NK-92 (cell line): ENCODE measurements at regions not wholly inside any gene's neighbourhood (a gene's known extent, or its start where the extent isn't known, plus 50 kb on each side); places are given as distances from the start of the nearest gene placed in this dataset.

Experiments
- DNase-seq: peaks from one replicate; lab custom pipeline; 2025; ENCODE audit not compliant: unreplicated experiment; lab: John Stamatoyannopoulos, UW

DNA sequence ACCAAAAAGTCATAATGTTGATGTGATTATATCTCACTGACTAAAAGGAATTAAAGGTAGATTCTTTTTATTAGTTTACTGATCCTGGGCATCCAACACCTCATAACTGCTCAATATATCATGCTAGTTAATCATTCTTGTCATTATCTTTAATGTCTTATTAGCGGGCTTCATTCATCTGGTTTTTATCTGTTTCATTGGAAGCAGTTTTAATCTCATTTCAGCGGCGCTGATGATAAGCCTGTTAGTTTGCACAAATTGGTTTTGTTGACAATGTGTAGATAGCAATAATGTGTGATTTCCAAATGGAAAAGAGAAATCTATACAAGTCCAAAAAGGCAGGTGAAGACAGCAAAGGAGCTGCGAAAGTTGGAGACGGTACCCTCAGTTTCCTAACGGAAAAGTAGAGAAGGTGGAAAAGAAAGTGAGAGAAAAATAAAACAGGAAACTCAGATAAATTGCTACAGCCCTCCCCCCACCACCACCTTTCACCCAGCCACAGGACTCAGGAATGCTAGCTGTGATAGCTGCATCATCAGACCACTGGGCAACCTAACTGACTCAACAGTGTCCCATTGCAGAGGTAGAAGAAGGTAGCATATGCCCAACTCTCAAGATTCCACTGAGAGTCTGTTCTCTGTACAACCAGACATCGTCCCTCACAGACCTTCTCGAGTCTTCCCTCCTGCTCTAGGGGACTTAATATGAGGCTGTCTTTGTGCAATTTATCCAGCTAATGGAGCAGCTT is 241.7 kb upstream of the CAMK1G start:
- DNase-seq, result no peak

DNA sequence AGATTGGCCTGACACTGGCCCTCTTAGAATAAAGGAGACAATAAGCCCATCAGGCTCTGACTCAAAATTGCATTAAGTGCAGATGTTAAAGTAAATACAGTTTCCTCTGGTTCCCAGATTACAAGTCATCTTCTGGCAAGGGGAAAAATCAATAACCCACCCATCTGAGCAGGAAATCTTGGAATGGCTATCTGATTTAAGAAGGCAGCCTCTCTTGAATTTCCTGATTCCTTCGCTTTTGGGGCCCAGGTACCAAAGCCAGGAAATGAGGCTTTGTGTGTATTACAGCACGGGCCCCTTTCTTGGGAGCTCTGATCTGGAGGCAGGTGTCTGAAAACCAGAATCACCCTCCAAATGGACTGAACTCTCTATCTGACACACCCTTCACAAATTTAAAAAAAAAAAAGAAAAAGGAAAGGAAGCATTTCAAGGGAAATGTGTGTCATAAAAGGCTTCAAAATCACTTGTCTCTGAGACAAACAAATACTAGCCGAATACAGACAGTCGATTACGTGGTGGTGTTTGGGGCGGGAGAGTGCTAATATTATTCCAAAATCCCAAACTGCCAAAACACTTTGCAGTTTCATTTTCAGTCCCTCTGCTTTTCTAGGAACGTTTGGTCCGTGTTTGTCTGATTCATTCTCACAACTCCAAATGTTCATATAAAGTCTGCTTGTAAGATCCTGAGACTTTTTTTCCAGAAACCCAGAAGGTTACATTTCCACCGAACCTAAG is 240.9 kb upstream of the CAMK1G start:
- no peak for DNase-seq

DNA sequence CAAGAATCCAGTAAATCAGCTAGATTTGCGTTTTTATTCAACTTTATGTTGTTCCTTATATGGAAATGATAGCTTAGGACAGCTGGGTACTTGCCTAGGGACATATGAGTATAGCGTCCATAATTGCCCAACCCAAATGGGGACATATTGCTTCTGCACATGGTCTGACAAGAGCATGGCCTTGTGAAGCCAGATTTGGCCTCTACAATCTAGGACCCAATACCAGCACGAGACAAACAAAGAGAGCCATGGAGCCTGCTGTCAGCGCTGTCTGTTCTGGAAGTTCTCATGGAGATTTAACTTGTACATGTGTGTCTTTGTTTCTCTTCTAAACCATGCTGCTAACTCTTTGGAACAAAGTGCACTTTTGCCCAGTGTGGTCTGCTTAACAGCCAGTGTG is 240.0 kb upstream of the CAMK1G start:
- no peak for DNase-seq

DNA sequence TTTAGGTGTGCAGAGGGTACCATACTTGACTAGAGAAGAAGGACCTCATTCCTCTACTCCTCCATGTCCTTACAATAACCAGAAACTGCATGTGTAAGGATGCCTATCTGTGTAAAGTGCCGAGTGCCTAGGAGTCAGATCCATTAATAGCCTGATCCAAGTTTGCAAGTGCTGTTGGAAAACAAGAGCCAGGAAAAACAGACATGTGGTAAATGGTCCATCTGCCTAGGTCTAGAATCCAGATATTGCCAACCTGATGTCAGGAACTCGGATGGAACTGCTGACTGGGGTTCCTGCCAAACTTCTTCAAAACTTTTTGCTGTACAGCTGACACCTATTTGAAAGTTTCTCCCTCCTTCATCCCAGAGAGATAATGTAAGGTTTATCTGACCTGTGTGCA is 239.4 kb upstream of the CAMK1G start:
- no peak for DNase-seq

DNA sequence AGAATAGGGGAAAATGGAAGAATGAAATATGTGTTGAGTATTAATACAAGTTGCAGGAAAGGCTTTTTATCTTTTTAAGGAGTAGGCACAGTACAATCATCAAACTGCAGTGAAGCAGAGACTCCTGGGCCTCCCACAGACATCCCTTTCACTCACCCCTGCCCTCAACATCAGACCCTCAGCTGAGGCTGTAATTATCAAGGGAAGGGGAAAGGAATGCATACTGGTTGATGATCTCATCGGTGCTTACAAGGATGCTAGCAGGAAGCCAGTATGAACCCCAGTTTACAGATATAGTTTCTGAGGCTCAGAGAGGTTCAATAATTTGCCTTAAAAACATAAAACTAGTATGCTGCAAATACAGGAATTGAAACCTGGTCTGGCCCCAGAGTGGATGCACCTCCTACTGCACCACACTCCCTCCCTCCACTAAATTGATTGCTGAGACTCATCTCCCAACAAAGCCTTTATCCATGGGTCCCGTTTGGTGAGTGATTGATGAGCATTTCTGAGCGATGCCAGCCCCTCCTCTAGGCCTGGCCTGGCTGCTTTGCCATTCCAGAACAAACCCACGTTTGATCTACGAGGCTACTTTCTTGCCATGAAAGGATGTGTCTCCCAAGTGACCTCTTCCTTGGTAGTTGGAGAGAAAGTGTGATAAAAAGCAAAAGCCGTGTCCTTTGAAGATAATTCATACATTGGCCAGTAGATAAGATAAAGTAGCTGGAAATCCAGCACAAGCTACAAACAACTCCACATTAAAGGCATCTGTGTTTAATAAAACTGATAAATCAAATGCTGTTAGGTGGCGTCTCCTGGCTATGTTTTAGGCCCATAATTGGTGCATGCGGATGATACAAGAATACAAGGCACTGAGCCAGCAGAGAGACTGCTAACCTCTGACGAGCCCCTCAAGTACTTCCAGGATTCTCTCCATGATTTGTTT is 233.9 kb upstream of the CAMK1G start:
- no peak for DNase-seq

DNA sequence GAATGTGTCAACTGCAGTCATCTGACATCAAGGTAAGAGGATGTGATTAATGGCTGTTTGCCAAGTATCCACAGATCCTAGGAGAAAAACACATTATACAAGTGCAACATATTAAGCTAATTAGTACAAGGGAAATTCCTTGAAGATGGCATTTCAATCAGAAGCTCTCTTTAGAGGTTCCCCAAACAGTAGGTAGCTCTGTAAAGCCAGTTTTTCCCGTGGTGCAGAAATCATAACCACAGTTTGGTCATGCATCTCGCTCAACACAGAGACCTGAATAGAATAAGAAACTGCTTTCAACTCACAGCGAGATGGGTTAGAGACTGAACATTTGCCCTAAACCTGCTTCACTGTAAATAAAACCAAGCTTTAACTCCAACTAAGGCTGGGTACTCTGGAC is 230.5 kb upstream of the CAMK1G start:
- DNase-seq, result no peak

DNA sequence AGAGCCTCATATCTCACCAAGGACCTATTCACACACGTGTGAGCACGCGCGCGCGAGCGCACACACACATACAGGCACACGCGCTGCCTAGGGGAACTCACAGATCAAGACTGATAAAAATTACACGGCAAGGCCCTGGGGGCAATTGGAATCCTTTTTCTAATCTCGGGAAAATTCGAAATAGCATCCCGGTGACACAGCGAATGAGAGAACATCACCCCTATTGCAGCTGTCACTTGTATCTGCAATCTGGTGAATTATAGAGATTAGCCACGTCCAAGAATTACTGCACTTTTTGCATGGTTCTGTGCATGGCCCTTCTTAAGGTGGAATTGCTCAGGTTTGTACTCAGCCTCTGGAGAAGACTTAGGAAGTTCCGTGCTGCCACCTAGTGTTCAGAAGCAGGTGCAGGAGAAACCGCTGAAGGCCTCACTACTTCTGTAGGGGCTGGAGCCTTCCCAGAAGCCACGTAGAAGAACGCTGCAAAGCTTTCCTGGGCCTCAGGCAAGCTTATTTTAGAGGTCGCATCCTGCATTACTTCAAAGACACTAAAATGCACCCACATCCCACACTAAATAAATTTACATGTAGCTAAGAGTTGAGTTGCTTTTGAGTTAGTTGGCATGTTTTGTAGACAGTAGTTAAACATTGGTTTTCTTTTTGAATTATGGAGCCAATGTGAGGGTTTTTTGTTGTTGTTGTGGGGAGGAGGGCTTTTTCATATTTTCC is 229.2 kb upstream of the CAMK1G start:
- no peak for DNase-seq

DNA sequence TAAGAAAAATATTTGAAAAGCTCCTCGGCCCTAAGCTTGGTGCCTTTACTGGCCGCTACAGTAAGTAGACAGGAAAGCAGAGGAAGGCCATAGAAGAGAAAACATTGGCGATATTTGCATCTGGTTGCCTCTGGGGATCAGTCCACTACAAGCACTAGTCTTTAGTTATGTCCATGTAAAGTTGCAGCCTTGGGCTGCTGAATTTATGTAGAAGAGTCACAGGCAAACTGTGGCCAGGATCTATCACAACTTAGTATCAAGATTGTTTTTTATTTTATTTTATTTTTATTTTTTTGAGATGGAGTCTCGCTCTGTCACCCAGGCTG is 228.7 kb upstream of the CAMK1G start:
- no peak for DNase-seq

DNA sequence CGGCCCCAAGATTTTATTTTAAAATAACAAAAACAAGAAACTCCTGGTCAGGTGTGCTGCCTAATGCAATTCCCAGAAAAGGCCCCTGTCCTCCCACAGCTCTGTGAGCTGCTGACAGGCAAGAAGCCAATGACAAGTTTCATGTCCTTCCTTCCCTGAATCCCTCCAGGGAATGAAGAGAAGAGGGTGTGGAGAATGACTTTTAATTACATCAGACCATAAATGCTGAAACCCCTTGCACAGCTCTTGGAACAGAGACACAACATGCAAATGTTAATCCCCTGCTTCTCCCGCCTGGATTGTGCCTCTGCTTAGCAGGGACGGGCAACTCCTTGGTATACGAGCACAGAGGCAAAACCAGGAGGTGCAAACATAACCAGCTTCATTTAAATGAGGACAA is 228.1 kb upstream of the CAMK1G start:
- no peak for DNase-seq

DNA sequence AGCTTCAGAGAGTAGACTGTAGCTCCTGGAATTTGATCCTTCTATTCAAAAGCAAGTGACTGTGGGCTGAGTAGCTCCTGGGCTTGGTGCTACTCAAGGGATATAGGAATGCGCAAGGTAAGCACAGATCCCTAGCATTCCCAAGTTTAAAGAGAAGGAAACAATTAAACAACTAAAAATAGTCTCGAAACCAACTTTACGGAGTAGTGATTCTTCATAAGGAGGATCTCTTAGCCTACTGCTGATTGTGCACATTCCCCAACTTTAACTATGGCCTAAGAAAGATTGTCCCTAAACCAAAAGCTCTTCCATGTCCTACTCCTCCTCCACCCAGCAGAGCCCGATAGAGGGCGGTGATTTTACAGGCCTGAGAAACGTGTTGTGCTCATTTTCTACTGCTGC is 226.5 kb upstream of the CAMK1G start:
- no peak for DNase-seq

DNA sequence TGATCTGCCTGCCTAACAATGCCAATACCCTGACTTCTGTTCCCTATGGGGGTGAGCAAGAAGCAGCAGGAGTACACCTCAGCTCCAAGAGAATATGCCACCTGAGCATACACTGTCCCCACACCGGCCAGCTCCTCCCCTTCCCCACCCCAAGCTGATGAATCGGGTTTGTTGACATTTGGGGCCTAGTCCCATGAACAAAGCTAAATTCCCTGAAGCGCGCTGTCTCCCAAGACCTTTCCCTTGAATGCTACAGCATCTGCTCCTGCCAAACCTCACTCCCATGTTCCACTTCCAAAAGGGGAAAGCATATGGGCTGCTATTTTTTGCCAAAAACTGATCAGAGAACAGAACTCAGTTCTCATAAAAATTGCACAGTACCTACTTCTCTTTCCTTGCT is 220.4 kb upstream of the CAMK1G start:
- DNase-seq, result no peak

DNA sequence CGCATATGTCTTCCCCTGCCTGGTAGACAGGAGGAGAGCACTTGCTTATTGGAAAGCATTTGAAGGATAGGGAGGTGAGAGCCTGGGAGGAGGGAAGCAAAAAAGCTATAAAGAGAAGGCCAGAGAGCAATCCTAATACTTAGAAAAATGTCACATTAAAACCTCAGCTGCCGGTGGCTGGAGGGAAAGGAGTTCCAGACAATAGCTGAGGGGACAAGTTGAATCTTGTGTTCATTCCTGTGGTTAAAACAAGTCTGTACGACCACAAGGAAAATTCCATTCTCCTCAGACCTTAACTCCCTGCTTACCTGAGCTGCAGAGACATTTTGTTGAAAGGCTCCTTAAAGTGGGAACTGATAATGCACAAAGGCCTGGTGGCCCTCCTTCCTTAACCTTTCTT is 218.8 kb upstream of the CAMK1G start:
- no peak for DNase-seq

DNA sequence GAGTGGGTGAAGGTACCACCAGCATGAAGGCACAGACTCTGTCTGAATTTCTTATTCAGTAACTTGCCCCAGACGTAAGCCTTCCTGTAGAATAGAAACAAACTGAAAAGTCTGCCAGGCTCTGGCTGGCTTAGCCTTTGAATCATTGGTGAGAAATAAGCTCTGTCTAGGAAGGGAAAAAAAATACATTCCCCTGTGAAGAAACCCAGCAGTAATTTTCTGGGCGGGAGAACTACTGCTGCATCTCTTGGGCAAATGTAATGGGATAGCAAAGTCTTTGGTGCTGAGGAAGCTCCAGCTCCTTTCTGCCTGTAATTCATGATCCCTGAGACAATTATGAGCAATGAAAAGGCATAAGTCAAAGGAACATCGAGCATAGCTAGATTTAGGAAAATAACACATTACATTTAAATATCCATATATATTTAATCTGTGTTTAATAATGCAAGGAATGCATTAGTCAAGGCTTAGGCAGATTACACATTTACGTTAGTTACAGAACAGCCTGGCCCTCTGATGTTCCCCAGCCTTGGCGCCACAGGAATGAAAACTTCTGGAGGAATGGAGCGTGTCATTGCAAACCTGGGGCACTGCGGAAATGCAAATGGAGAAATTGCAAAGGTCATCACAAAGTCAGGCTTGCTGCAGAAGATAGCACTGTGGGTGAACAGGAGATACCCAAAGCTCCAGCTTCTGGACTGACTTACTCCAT is 216.3 kb upstream of the CAMK1G start:
- no peak for DNase-seq

DNA sequence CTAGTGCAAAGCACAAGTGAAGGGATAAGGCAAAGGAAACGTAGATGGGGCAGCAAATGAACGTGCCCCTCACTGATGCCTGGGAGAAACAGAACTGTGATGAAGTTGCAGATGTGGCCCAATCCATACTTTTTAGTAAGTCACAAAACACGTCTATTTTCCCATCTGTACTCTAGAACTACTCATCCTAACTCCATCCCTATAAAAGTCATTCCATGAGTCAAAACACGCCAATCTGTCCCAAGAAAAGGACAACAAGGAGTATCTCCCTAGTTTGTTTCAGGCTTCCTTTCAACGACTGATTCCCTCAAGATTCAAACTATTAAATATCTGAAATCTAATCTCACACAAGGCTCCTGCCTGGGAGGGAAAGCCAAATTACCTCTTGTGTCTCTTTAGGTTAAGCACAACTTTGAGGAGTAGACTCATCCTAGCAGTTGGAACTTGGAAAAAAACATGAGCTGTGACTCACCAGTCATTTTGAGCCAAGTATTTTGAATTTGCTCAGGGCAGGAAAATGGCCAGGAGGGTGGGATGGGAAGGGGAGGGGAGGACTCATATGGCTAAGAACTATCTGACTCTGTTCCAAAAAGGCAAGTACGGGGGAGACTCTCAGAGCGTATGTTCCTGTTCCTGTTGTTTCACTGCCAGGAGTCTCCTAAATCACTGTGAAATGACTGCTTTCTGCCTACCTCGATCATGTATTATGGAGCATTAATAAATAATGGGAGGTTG is 214.5 kb upstream of the CAMK1G start:
- no peak for DNase-seq

DNA sequence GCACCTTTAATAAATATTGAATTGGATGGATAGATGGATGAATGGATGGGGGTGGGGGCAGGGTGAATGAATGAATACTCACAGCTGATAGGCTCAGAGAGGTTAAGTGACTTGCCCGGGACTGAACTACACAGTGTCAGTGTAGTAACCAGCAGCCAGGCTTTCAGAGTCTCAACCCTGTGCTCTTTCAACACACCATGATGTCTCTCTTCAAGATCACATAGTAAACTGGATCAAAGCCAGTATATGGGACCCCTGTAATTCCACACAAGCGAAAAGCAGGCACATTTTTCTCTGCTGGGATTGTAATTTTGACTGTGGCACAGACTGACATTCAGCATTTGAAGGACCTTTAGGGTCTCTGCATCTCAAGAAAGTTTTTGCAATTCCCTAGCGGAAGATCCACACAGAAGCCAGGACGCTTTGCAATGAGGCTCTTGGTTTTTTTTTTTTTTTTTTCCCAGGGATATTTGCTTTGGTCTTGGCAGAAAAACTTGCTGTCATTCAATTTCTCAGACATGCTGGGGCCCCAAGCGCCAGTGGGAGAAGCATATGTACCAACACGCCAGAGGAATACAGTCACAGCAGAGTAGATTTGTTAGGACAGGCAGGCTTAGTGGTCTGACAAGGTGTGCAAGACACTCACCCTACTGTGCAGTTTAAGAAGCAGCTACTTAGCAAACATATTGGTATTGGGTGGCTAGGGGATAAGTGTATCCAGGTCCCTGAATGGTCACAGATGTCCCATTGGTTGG is 213.1 kb upstream of the CAMK1G start:
- DNase-seq, result no peak

DNA sequence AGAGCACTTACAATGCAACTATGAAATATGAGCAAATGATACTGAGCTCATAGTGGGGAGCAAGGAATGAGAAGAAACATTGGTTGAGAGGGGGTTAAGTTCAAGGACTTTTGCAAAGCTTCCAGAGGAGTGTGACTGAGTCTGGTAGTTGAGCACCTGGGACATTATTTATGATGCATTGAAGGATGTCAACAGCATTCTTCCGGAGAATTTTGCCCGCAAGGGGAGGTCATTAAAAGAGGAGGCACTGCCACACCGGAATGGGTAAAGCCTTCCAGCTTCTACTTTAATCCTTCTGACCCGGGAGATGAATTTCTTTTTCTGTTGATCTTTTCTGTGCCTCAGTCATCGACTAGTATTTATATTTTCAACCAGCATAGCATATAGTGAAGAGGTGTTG is 208.4 kb upstream of the CAMK1G start:
- no peak for DNase-seq

DNA sequence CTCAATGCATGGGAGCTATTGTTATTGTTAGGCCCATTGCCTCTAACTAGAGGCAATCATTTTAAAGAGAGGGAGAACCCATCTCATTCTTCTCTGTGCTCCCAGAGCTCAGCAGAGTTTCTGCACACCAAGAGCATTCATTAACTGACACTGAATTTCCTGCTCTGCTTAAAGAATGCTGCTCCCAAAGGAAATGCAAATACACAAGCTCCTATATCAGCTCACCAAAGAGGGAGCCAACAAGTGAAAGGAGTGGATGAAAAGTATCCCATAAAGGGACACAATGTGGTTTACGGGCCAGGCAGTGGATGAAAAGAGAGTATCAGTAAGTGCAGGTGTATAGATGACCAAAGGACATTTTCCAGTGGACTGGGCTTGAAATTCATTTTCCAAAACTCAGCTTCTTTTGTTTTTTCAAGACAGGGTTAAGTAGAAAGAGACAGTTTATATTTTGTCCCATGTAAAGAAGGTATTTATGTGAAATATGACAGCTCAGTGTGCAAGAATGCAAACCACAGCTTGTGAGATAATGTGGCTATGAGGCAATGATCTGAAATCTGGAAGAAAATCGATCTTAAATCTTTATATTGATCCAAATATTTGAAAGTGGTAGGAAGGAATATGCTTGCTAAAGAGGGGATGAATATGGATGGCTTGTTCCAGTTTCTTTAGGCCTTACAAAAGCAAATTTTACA is 207.7 kb upstream of the CAMK1G start:
- no peak for DNase-seq

DNA sequence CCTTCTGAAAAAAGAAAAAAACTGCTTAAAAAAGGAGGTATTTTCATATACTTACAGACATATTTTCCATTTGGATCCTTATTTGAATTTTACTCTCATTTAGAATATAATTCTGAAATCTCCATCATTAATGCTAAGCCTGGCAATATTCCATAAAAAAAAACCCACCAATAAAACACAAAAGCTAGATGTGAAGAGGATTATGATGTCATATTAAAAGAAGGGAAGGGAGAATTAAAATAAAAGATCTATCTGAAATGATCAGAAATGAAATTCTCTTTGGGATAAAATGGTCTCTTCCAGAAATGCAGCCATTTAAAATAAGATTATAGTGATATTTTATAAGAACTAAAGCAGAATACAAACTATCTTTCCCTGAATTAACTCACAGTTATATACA is 206.7 kb upstream of the CAMK1G start:
- DNase-seq, result no peak

DNA sequence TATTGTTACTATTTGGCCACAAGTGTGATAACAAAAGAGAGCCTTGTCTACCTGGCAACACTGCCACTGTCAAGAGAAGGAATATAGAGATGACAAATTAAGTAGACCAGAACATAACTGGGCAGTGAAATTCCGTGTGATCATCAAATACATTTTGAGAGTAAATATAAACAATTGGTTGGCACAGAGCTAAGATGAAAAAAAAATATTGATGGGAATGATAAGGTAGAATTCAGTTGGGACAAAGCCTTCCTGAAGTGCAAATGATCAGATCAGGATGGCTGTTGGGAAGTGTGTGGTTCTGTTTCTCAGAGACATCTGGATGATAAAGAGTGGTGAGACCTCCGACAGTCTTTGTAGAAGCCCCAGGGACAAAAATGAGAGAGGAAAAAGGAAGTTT is 205.5 kb upstream of the CAMK1G start:
- DNase-seq, result no peak
